ENCODE measurements at regions not wholly inside any gene's neighbourhood (a gene's known extent, or its start where the extent isn't known, plus 50 kb on each side); places are given as distances from the start of the nearest gene placed in this dataset.

- no peak for TF ChIP-seq POLR2AphosphoS5 (IDR thresholded peaks at IDR 0.05; ENCODE audit: low read depth, low read length)
- no peak for TF ChIP-seq POLR2A (IDR thresholded peaks at IDR 0.05; ENCODE audit: low read depth, low read length)
- TF ChIP-seq TAF1 (IDR thresholded peaks at IDR 0.05; ENCODE audit: borderline replicate concordance, low read depth, low read length): no peak
Measured at GRCh38 chr9:73077625-73078030, 74.0 kb upstream of the ANXA1 start.
